H1 (cell line): ENCODE measurements at regions not wholly inside any gene's neighbourhood (a gene's known extent, or its start where the extent isn't known, plus 50 kb on each side); places are given as distances from the start of the nearest gene placed in this dataset.

Experiments
- CTCF ChIA-PET: fragments of 300-600 bp; sonication (Branson Sonifier 250); formaldehyde crosslinking; loops from one replicate; lab custom pipeline; 2021; ENCODE audit not compliant: partially characterized antibody; lab: Charles Lee
- POLR2A ChIA-PET: fragments of 300-600 bp; sonication (Branson Sonifier 250); formaldehyde crosslinking; loops from one replicate; lab custom pipeline; 2021; ENCODE audit warnings: inconsistent platforms; ENCODE audit not compliant: partially characterized antibody; lab: Charles Lee
- DNase-seq, 2 experiments: peaks; one replicate each; pipeline versions ENCODE4 v3.0.0 to v3.0.0-alpha.2; 2010 to 2022; ENCODE audit warnings: low spot score in 2 of 2, low read depth in 1 of 2, mixed read lengths in 1 of 2
- FAIRE-seq: peaks from 2 replicates; lab custom pipeline; 2011; peaks lifted over from hg19 to GRCh38; lab: Jason Lieb, UNC
- H2AFZ ChIP-seq: 2 replicates; pipeline ENCODE4 v1.8.1; 2012; ENCODE audit warnings: low read length, inconsistent platforms
- H2AK5ac ChIP-seq: 2 replicates; pipeline ENCODE4 v1.6.1; 2013; ENCODE audit warnings: low read depth, low read length
- H2BK120ac ChIP-seq: replicated peaks from 2 replicates; pipeline ENCODE3; 2013; ENCODE audit warnings: low read depth, low read length, inconsistent platforms
- H2BK12ac ChIP-seq: 2 replicates; pipeline ENCODE4 v1.6.1; 2013; ENCODE audit warnings: low read depth, low read length
- H2BK15ac ChIP-seq: 2 replicates; pipeline ENCODE4 v1.6.1; 2013; ENCODE audit warnings: low read length
- H2BK20ac ChIP-seq: 2 replicates; pipeline ENCODE4 v1.6.1; 2013; ENCODE audit warnings: low read length
- H2BK5ac ChIP-seq: 2 replicates; pipeline ENCODE4 v1.6.1; 2013; ENCODE audit warnings: low read depth, low read length
- H3K14ac ChIP-seq: 2 replicates; pipeline ENCODE4 v1.6.1; 2013; ENCODE audit warnings: inconsistent platforms; ENCODE audit not compliant: insufficient read length
- H3K18ac ChIP-seq: 2 replicates; pipeline ENCODE4 v1.6.1; 2013; ENCODE audit warnings: low read length; ENCODE audit errors: extremely low read depth
- H3K23ac ChIP-seq: 2 replicates; pipeline ENCODE4 v1.6.1; 2013; ENCODE audit warnings: inconsistent platforms; ENCODE audit not compliant: insufficient read length
- H3K23me2 ChIP-seq: 2 replicates; pipeline ENCODE4 v1.6.1; 2013; ENCODE audit warnings: low read depth, low read length
- H3K27ac ChIP-seq: 2 replicates; pipeline ENCODE4 v1.6.1; 2011; ENCODE audit warnings: low read depth, low read length, inconsistent platforms
- H3K27me3 ChIP-seq, 4 experiments: replicated peaks in 1 of 4; 1 replicate in 1 of 4; 2 replicates in 3 of 4; pipeline versions ENCODE4 v1.6.1 to v1.8.1; 2011 to 2013; ENCODE audit warnings: low read length in 3 of 4, mild to moderate bottlenecking in 3 of 4, inconsistent platforms in 2 of 4, mixed read lengths in 2 of 4, moderate library complexity in 1 of 4; ENCODE audit not compliant: control insufficient read depth in 3 of 4, insufficient read depth in 3 of 4; ENCODE audit errors: extremely low read depth in 1 of 4
- H3K36me3 ChIP-seq, 4 experiments: 2 replicates each; pipeline versions ENCODE4 v1.6.1 to v1.8.1; 2011 to 2013; ENCODE audit warnings: mild to moderate bottlenecking in 4 of 4, low read length in 3 of 4, moderate library complexity in 2 of 4, control low read depth in 1 of 4, inconsistent platforms in 1 of 4; ENCODE audit not compliant: insufficient read depth in 4 of 4, control insufficient read depth in 2 of 4
- H3K4ac ChIP-seq: replicated peaks from 2 replicates; pipeline ENCODE3; 2013; ENCODE audit warnings: low read length, low read depth, mixed read lengths, inconsistent platforms; ENCODE audit not compliant: insufficient read length
- H3K4me1 ChIP-seq, 4 experiments: replicated peaks in 1 of 4; 1 replicate in 1 of 4; 2 replicates in 3 of 4; pipeline versions ENCODE4 v1.6.1 to v1.8.1; 2011 to 2013; ENCODE audit warnings: low read length in 3 of 4, inconsistent platforms in 2 of 4, mixed read lengths in 1 of 4; ENCODE audit not compliant: insufficient read depth in 4 of 4, control insufficient read depth in 3 of 4
- H3K4me2 ChIP-seq, 2 experiments: 2 replicates each; pipeline versions ENCODE4 v1.6.1 to v1.8.1; 2011 to 2013; ENCODE audit warnings: low read depth in 2 of 2, low read length in 2 of 2, control low read depth in 1 of 2, inconsistent platforms in 1 of 2, mild to moderate bottlenecking in 1 of 2; ENCODE audit not compliant: insufficient read depth in 1 of 2
- H3K4me3 ChIP-seq, 4 experiments: fragments of 200-600, 300-600 bp in 1 of 4; sonication (generic), shearing (Covaris generic), sonication (Bioruptor Twin) in 1 of 4; 2 replicates each; pipeline versions ENCODE4 v1.5.1 to v1.8.1; 2011 to 2016; ENCODE audit warnings: low read length in 4 of 4, low read depth in 3 of 4, control low read depth in 2 of 4, inconsistent platforms in 2 of 4, mild to moderate bottlenecking in 2 of 4, mixed read lengths in 1 of 4, moderate library complexity in 1 of 4; ENCODE audit not compliant: insufficient read depth in 2 of 4; ENCODE audit errors: extremely low read depth in 1 of 4
- H3K56ac ChIP-seq: replicated peaks from 2 replicates; pipeline ENCODE3; 2013; ENCODE audit warnings: low read depth, mild to moderate bottlenecking, mixed read lengths, low read length, inconsistent platforms; ENCODE audit not compliant: insufficient read length
- H3K79me1 ChIP-seq: 2 replicates; pipeline ENCODE4 v1.6.1; 2013; ENCODE audit warnings: low read depth, low read length, control low read depth
- H3K79me2 ChIP-seq, 2 experiments: 2 replicates each; pipeline versions ENCODE4 v1.6.1 to v1.8.1; 2012 to 2013; ENCODE audit warnings: low read length in 2 of 2, mild to moderate bottlenecking in 2 of 2, inconsistent platforms in 1 of 2; ENCODE audit not compliant: insufficient read depth in 2 of 2, control insufficient read depth in 1 of 2
- H3K9ac ChIP-seq, 4 experiments: replicated peaks in 1 of 4; 1 replicate in 1 of 4; 2 replicates in 3 of 4; pipeline versions ENCODE4 v1.6.1 to v1.8.1; 2011 to 2013; ENCODE audit warnings: low read depth in 3 of 4, low read length in 3 of 4, control low read depth in 2 of 4, mild to moderate bottlenecking in 2 of 4, moderate library complexity in 2 of 4, inconsistent platforms in 1 of 4; ENCODE audit errors: extremely low read depth in 1 of 4
- H3K9me3 ChIP-seq, 2 experiments: 2 replicates each; pipeline versions ENCODE4 v1.6.1 to v1.8.1; 2012 to 2013; ENCODE audit warnings: mild to moderate bottlenecking in 2 of 2, moderate library complexity in 2 of 2, control low read depth in 1 of 2, inconsistent platforms in 1 of 2, low read depth in 1 of 2, low read length in 1 of 2, mixed read lengths in 1 of 2; ENCODE audit not compliant: insufficient read depth in 2 of 2
- H4K20me1 ChIP-seq, 2 experiments: replicated peaks in 1 of 2; 2 replicates each; pipeline versions ENCODE3 to v1.8.1; 2011 to 2013; ENCODE audit warnings: inconsistent platforms in 2 of 2, low read length in 2 of 2, mild to moderate bottlenecking in 1 of 2; ENCODE audit not compliant: insufficient read depth in 2 of 2, control insufficient read depth in 1 of 2
- H4K5ac ChIP-seq: 2 replicates; pipeline ENCODE4 v1.6.1; 2013; ENCODE audit warnings: low read length, low read depth, mixed read lengths, inconsistent platforms; ENCODE audit not compliant: insufficient read length
- H4K8ac ChIP-seq: 2 replicates; pipeline ENCODE4 v1.8.0; 2013; ENCODE audit warnings: mild to moderate bottlenecking, moderate library complexity, low read length, inconsistent platforms; ENCODE audit not compliant: insufficient read depth; ENCODE audit errors: extremely low read depth
- H4K91ac ChIP-seq: replicated peaks from 2 replicates; pipeline ENCODE3; 2013; ENCODE audit warnings: low read length, mixed read lengths, inconsistent platforms; ENCODE audit not compliant: insufficient read length
- BACH1 ChIP-seq: IDR thresholded peaks from 2 replicates; pipeline ENCODE4 v1.6.1; 2012; ENCODE audit warnings: low read length, improper control_type of control experiment
- EZH2 ChIP-seq: fragments of 200-600 bp; sonication (generic); IDR thresholded peaks from 2 replicates; pipeline ENCODE4 v1.7.1; 2012; ENCODE audit warnings: low read depth, mild to moderate bottlenecking, moderate library complexity, low read length, inconsistent platforms; ENCODE audit not compliant: severe bottlenecking
- HDAC6 ChIP-seq: IDR thresholded peaks from one replicate; pipeline ENCODE4 v1.7.1; 2012; ENCODE audit warnings: low read depth, mild to moderate bottlenecking, inconsistent platforms, low read length, moderate library complexity
- KDM1A ChIP-seq: fragments of 200-600, 300-600 bp; sonication (generic); IDR thresholded peaks from 2 replicates; pipeline ENCODE4 v1.7.1; 2016; ENCODE audit warnings: mild to moderate bottlenecking, low read length, borderline replicate concordance
- MAX ChIP-seq: IDR thresholded peaks from 2 replicates; pipeline ENCODE4 v1.6.1; 2012; ENCODE audit warnings: inconsistent platforms
- RFX5 ChIP-seq: IDR thresholded peaks from 2 replicates; pipeline ENCODE4 v1.6.1; 2011; ENCODE audit warnings: low read depth, low read length, improper control_type of control experiment, borderline replicate concordance
- RNF2 ChIP-seq: fragments of 200-900, 300-1000 bp; sonication (generic); IDR thresholded peaks from 2 replicates; pipeline ENCODE4 v1.7.1; 2016; ENCODE audit warnings: borderline replicate concordance, low read depth, mild to moderate bottlenecking, antibody characterized with exemption, low read length; ENCODE audit not compliant: poor library complexity, severe bottlenecking; ENCODE audit errors: missing control alignments
- SIRT6 ChIP-seq: IDR thresholded peaks from one replicate; pipeline ENCODE4 v1.7.1; 2012; ENCODE audit warnings: low read length, inconsistent platforms
- SP1 ChIP-seq: IDR thresholded peaks from 2 replicates; pipeline ENCODE4 v1.6.1; 2011; ENCODE audit warnings: low read depth, low read length
- SP4 ChIP-seq: IDR thresholded peaks from 2 replicates; pipeline ENCODE4 v1.6.1; 2012; ENCODE audit warnings: low read length, inconsistent platforms
- WGBS, 2 experiments: shearing (Covaris generic) in 1 of 2; methylation state at CpG; one replicate each; pipeline versions ENCODE4 v1.1.6 to v1.1.7; 2013 to 2015; ENCODE audit warnings: low lambda C conversion rate in 2 of 2, mixed read lengths in 2 of 2, inconsistent platforms in 1 of 2, low coverage in 1 of 2, missing lambda C conversion rate in 1 of 2; ENCODE audit not compliant: insufficient replicate concordance in 2 of 2, insufficient coverage in 1 of 2, insufficient read length in 1 of 2; ENCODE audit errors: extremely low coverage in 1 of 2, missing lambda C conversion rate in 1 of 2; 5-methylcytosine and 5-hydroxymethylcytosine counted together

GRCh38 chr13:90605664-90606063 is 741.8 kb upstream of the MIR17HG start:
- Histone ChIP-seq H3K23me2 (no peaks in the 10 kb centered on the region), H3K56ac (no peak overlapping the region), H2BK15ac (no peak overlapping the region), H3K4me2 (no peak overlapping the region), H2BK120ac (no peak overlapping the region), H4K91ac (no peak overlapping the region), H3K27me3 (no peaks in the 10 kb centered on the region), H3K4me1 (no peaks in the 10 kb centered on the region), H4K5ac (no peak overlapping the region), H3K4me3 (no peak overlapping the region), H3K18ac (no peak overlapping the region), H4K8ac (no peak overlapping the region), H4K20me1 (no peaks in the 10 kb centered on the region), H3K9me3 (no peaks in the 10 kb centered on the region), H2AK5ac (no peak overlapping the region), H2BK5ac (no peak overlapping the region), H3K14ac (no peak overlapping the region), H3K79me2 (no peaks in the 10 kb centered on the region), H3K36me3 (no peaks in the 10 kb centered on the region), H2BK12ac (no peak overlapping the region), H3K4ac (no peak overlapping the region), H3K9ac (no peak overlapping the region), H3K79me1 (no peaks in the 10 kb centered on the region), H3K27ac (no peak overlapping the region), H2AFZ (no peak overlapping the region), H2BK20ac (no peak overlapping the region), H3K23ac (no peak overlapping the region)
- WGBS, 2 experiments, result 93% methylated on average over 1 of the region's 1 CpG; no CpG with 5 or more reads in 1 of the 2 experiments
- POLR2A ChIA-PET, result no interaction called here
- CTCF ChIA-PET, result no interaction called here
- FAIRE-seq (no peak), DNase-seq (no peak)
- TF ChIP-seq RNF2 (no peak), SIRT6 (no peak), KDM1A (no peak), RFX5 (no peak), MAX (no peak), SP1 (no peak), SP4 (no peak), BACH1 (no peak), HDAC6 (no peak), EZH2 (no peak)
